ENCODE measurements at regions not wholly inside any gene's neighbourhood (a gene's known extent, or its start where the extent isn't known, plus 50 kb on each side); places are given as distances from the start of the nearest gene placed in this dataset.
"Not testable (repeated sequence)": the region's sequence is repeated elsewhere in the genome, so short reads cannot be mapped to it uniquely, and the experiment has no call there.

GRCh38 chr5:133881576-133882388 lies 86.6 kb downstream of the C5orf15 start:
- DNase-seq: no peak

- no peak for DNase-seq
Observed at GRCh38 chr5:133878236-133878555, 90.2 kb downstream of the C5orf15 start.

- no peak for DNase-seq
Observed at GRCh38 chr5:133877351-133878235, 90.8 kb downstream of the C5orf15 start.

- DNase-seq: no peak
Observed at GRCh38 chr5:133876266-133876665, 92.2 kb downstream of the C5orf15 start.

- no peak for DNase-seq
Observed at GRCh38 chr5:133875179-133875578, 93.2 kb downstream of the C5orf15 start.

GRCh38 chr5:133873449-133873848 lies 95.0 kb downstream of the C5orf15 start:
- no peak for DNase-seq

GRCh38 chr5:133870661-133871060 lies 97.8 kb downstream of the C5orf15 start:
- DNase-seq: no peak

GRCh38 chr5:133869519-133870335 lies 98.7 kb downstream of the C5orf15 start:
- DNase-seq: no peak

GRCh38 chr5:133868946-133869518 lies 99.4 kb downstream of the C5orf15 start:
- peak; percentile 61 to 63 for DNase-seq

GRCh38 chr5:133867851-133868545 lies 100.4 kb downstream of the C5orf15 start:
- no peak for DNase-seq

- DNase-seq: no peak
Observed at GRCh38 chr5:133867341-133867740, 101.1 kb downstream of the C5orf15 start.

- DNase-seq: no peak
Observed at GRCh38 chr5:133866903-133867245, 101.6 kb downstream of the C5orf15 start.

GRCh38 chr5:133866160-133866902 lies 102.1 kb downstream of the C5orf15 start:
- no peak for DNase-seq

GRCh38 chr5:133865113-133865512 lies 103.3 kb downstream of the C5orf15 start:
- DNase-seq: no peak

GRCh38 chr5:133864711-133865110 lies 103.7 kb downstream of the C5orf15 start:
- DNase-seq: no peak

GRCh38 chr5:133863857-133864585 lies 104.4 kb downstream of the C5orf15 start:
- DNase-seq: no peak

- DNase-seq: peak in 1 of 2 donors; percentile 22
Observed at GRCh38 chr5:133861161-133861737, 107.2 kb downstream of the C5orf15 start.

GRCh38 chr5:133859073-133859472 lies 109.4 kb downstream of the C5orf15 start:
- DNase-seq: no peak

GRCh38 chr5:133857595-133858313 lies 110.7 kb downstream of the C5orf15 start:
- not testable (repeated sequence) for DNase-seq

- no peak for DNase-seq
Observed at GRCh38 chr5:133854554-133854953, 113.9 kb downstream of the C5orf15 start.
